ENCODE measurements at regions not wholly inside any gene's neighbourhood (a gene's known extent, or its start where the extent isn't known, plus 50 kb on each side); places are given as distances from the start of the nearest gene placed in this dataset.

DNA sequence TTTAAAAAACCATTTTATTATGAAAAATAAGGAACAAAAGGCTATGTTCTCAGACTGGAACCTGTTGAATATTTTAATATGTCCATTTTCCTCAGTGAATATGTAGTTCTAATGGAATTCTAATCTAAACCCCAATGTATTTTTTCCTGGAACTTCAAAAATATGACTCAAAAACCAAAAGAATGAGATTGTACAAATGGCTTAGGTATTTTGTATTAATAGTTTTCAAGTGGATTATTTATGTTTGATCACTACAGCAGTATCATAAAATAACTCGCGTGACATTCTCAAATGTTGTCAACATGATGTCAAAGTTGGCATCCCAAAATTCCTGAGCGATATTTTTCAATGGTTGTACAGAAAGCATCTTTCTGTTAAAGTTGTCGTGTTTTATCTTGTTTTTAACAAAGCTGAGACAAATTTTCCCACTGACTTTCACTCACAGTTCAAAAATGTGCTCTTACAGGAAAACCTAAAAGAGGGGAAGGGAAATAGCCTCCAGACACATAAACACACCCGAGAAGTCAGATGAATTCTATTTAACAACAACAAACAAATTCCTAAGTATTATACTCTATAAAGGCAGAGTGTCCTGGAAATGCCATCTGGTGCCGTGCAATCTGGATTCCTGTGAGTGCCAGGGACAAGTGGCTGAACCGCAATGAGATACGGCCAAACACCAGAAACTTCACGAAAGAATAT, 68.1 kb upstream of the TAS2R1 start:
- TF ChIP-seq, protein P1, sequence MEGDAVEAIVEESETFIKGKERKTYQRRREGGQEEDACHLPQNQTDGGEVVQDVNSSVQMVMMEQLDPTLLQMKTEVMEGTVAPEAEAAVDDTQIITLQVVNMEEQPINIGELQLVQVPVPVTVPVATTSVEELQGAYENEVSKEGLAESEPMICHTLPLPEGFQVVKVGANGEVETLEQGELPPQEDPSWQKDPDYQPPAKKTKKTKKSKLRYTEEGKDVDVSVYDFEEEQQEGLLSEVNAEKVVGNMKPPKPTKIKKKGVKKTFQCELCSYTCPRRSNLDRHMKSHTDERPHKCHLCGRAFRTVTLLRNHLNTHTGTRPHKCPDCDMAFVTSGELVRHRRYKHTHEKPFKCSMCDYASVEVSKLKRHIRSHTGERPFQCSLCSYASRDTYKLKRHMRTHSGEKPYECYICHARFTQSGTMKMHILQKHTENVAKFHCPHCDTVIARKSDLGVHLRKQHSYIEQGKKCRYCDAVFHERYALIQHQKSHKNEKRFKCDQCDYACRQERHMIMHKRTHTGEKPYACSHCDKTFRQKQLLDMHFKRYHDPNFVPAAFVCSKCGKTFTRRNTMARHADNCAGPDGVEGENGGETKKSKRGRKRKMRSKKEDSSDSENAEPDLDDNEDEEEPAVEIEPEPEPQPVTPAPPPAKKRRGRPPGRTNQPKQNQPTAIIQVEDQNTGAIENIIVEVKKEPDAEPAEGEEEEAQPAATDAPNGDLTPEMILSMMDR (IDR thresholded peaks at IDR 0.05; ENCODE audit: insufficient read depth, low read length, poor library complexity, severe bottlenecking), result no peak
- Histone ChIP-seq H3K36me3 (ENCODE audit: control insufficient read depth, insufficient read depth, low read length) (no peaks in the 10 kb centered on the region), H3K27me3 (ENCODE audit: control insufficient read depth, insufficient read depth, low read length) (no peaks in the 10 kb centered on the region), H3K4me3 (ENCODE audit: low read depth, low read length) (no peak overlapping the region)
- DNase-seq (ENCODE audit: low read depth), result no peak

DNA sequence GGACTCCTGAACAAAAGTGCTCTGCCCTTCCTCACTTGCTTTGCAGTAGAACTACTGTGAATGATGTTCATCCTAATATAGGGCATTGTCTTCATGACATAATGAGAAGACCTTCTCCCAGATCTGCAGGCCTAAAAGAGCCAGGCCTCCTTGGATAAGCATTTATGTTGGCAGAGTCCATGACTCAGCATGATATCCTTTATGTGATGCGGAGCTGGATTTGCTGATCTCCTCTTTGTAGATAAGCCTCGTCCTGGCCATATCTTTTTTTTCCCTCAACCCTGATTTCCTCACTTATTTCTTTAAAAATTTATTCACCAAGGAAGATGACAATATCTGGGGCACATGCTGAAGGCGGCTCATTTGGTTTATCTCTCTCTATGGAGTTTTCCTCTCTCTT, 62.4 kb upstream of the TAS2R1 start:
- Histone ChIP-seq H3K4me3 (ENCODE audit: low read depth, low read length) (no peak overlapping the region), H3K36me3 (ENCODE audit: control insufficient read depth, insufficient read depth, low read length) (no peaks in the 10 kb centered on the region), H3K27me3 (ENCODE audit: control insufficient read depth, insufficient read depth, low read length) (no peaks in the 10 kb centered on the region)
- TF ChIP-seq, protein P1 (IDR thresholded peaks at IDR 0.05; ENCODE audit: insufficient read depth, low read length, poor library complexity, severe bottlenecking), result no peak
- DNase-seq (ENCODE audit: low read depth), result no peak

DNA sequence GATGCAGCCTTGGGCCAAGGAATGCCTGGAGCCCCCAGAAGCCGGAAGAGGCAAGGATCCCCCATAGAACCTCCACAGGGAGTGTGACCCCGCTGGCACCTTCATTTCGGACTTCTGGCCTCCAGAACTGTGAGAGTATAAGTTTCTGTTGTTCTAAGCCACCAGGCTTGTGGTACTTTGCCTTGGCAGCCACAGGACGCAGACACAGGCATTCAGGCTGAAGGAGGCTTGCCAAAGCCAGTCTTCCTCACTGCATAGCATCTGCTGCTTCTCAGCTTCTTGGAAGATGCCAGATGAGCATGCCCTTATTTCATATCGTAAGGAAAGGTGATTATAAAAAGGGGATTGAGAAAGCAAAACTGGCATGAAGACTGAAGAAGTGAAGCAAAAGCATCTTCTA, 61.1 kb upstream of the TAS2R1 start:
- Histone ChIP-seq H3K36me3 (ENCODE audit: control insufficient read depth, insufficient read depth, low read length) (no peaks in the 10 kb centered on the region), H3K27me3 (ENCODE audit: control insufficient read depth, insufficient read depth, low read length) (no peaks in the 10 kb centered on the region), H3K4me3 (ENCODE audit: low read depth, low read length) (no peak overlapping the region)
- TF ChIP-seq, protein P1 (IDR thresholded peaks at IDR 0.05; ENCODE audit: insufficient read depth, low read length, poor library complexity, severe bottlenecking), result no peak
- no peak for DNase-seq (ENCODE audit: low read depth)

DNA sequence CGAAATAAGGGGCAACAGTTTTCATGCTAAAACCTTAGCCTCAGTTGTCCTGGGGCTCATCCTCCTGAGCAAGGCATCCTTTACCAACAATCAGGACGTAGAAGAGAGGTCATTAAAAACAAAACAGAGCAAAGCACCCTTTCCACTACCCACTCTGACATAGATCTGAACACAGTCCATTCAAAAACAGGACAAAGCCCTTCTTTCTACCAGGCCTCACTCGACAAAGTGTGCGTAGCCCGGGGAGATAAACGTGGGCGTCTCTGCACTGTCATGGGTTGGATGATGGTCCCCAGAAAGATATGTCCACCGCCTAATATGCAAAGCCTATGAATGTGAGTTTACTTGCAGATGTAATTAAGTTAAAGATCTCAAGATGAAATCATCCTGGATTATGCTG, 60.6 kb upstream of the TAS2R1 start:
- no peaks in the 10 kb centered on the region for H3K36me3 ChIP-seq (ENCODE audit: control insufficient read depth, insufficient read depth, low read length)
- no peaks in the 10 kb centered on the region for H3K27me3 ChIP-seq (ENCODE audit: control insufficient read depth, insufficient read depth, low read length)
- no peak overlapping the region for H3K4me3 ChIP-seq (ENCODE audit: low read depth, low read length)
- TF ChIP-seq, protein P1 (IDR thresholded peaks at IDR 0.05; ENCODE audit: insufficient read depth, low read length, poor library complexity, severe bottlenecking), result no peak
- DNase-seq (ENCODE audit: low read depth), result no peak

DNA sequence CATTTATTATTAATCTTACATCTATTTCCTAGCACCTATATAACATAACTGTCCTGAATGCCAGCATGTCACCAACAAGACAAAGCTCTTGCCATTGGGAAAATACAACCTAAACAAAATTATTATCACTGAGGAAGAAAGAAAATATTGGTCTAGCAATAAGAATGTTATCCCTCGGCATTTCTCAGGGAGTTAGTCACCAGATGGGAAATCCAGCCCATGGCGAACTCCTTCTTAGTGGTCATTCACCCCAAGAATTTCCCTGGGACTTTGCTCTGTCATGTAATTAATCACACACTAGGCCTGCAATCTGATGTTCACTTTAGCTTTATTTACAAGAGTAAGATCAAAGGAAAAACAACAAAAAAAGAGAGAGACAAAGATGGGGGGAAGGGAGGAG, 56.1 kb upstream of the TAS2R1 start:
- Histone ChIP-seq H3K4me3 (ENCODE audit: low read depth, low read length) (no peak overlapping the region), H3K27me3 (ENCODE audit: control insufficient read depth, insufficient read depth, low read length) (no peaks in the 10 kb centered on the region), H3K36me3 (ENCODE audit: control insufficient read depth, insufficient read depth, low read length) (no peaks in the 10 kb centered on the region)
- TF ChIP-seq, protein P1 (IDR thresholded peaks at IDR 0.05; ENCODE audit: insufficient read depth, low read length, poor library complexity, severe bottlenecking), result no peak
- DNase-seq (ENCODE audit: low read depth), result peak; percentile 26

DNA sequence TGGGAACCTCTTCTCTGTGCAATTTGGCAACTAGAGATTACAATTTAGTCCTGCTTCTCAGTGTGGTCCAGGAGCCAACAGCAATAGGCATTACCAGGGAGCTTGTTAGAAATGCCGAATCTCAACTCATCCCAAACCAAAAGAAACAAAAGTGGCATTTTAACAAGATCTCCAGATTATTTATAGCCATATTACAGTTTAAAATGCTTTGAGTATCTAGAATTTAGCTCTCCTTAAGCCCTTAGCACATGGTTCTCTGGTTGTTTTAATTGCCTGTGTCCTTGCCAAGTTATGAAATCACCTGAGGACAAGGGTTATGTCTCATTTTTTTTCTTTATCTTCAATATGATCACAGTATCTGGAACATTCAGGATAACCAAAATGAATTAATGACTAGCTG, 51.6 kb upstream of the TAS2R1 start:
- Histone ChIP-seq H3K4me3 (ENCODE audit: low read depth, low read length) (no peak overlapping the region), H3K36me3 (ENCODE audit: control insufficient read depth, insufficient read depth, low read length) (no peaks in the 10 kb centered on the region), H3K27me3 (ENCODE audit: control insufficient read depth, insufficient read depth, low read length) (no peaks in the 10 kb centered on the region)
- TF ChIP-seq, protein P1 (IDR thresholded peaks at IDR 0.05; ENCODE audit: insufficient read depth, low read length, poor library complexity, severe bottlenecking), result no peak
- no peak for DNase-seq (ENCODE audit: low read depth)

Data from kidney epithelial cell (primary cell).